ENCODE measurements at regions not wholly inside any gene's neighbourhood (a gene's known extent, or its start where the extent isn't known, plus 50 kb on each side); places are given as distances from the start of the nearest gene placed in this dataset.

DNA sequence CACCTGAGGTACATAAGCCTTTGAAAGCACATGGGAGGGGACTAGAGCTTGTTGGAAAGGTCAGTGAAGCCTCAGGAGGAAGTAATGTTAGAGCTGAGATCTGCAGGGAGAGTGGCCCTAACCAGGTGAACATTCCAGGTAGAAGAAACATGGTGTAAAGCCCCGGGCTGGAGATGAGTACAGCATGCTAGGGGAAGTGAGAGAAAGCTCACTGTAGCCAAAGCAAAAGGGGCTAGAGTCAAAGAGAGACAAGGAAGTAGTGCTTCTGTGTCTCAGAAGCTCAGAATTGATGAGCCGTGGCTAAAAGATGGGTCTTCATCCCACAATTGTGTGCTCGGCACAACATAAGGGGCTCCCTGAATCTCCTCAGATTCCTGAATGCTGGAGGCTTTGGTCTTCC, 481.8 kb downstream of the XYLT1 start:
- Histone ChIP-seq H3K36me3 (replicated peaks in 1 of 2; ENCODE audit: insufficient read depth in 1 of 2, low read depth in 2 of 2) (no peaks in the 10 kb centered on the region), H3K9me3 (no peaks in the 10 kb centered on the region), H3K4me3 (no peak overlapping the region), H3K4me1 (no peaks in the 10 kb centered on the region), H3K27ac (no peak overlapping the region), H3K27me3 (no peaks in the 10 kb centered on the region)
- ATAC-seq (no peak), DNase-seq (no peak)
- intact Hi-C loops (cut with DNase I): no loop called here
- no peak for TF ChIP-seq POLR2A (IDR thresholded peaks at IDR 0.05)
- TF ChIP-seq, protein P1, sequence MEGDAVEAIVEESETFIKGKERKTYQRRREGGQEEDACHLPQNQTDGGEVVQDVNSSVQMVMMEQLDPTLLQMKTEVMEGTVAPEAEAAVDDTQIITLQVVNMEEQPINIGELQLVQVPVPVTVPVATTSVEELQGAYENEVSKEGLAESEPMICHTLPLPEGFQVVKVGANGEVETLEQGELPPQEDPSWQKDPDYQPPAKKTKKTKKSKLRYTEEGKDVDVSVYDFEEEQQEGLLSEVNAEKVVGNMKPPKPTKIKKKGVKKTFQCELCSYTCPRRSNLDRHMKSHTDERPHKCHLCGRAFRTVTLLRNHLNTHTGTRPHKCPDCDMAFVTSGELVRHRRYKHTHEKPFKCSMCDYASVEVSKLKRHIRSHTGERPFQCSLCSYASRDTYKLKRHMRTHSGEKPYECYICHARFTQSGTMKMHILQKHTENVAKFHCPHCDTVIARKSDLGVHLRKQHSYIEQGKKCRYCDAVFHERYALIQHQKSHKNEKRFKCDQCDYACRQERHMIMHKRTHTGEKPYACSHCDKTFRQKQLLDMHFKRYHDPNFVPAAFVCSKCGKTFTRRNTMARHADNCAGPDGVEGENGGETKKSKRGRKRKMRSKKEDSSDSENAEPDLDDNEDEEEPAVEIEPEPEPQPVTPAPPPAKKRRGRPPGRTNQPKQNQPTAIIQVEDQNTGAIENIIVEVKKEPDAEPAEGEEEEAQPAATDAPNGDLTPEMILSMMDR (IDR thresholded peaks at IDR 0.05): no peak
- WGBS, 2 donors: 51 to 62% methylated on average over 3 of the region's 3 CpGs

DNA sequence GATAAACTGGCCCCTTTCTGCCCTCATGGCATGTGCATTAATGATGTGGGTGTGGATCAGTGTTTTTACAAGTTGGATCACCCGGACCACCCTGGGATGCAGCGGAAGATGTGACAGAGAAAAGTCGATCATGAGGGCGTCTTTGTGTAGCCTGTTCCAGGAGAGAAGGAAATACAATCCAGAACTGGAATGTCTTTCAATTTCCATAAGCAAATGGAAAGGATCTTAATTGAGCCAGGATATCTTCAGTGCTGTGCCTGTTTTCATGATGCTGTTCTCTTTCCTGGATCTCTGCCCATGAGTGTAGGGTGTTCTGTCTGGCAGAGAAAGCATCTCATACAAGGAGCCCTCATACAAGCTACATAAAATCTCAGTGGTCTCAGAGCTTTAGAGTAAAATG, 481.4 kb downstream of the XYLT1 start:
- DNase-seq: no peak
- 72 to 75% methylated on average over 4 of the region's 4 CpGs for WGBS, 2 donors

DNA sequence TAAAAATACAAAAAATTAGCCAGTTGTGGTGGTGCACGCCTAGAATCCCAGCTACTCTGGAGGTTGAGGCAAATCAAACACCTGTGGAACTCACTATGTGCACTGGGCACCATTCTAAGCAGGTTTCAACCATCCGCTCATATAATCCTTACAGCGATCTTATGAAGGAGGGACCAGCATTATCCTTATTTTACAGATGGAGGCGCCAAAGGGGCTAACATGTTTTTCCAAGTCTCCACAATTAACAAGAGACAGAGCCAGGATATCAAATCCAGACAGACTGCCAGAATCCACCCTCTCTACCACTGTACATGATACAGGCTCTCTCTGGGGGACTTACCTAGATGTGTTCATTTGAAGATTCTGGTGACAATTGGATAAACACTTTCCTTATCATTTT, 479.0 kb downstream of the XYLT1 start:
- intact Hi-C loops (cut with DNase I): no loop called here
- H3K4me3 ChIP-seq: no peak overlapping the region
- no peaks in the 10 kb centered on the region for H3K4me1 ChIP-seq
- H3K9me3 ChIP-seq: no peaks in the 10 kb centered on the region
- ATAC-seq: no peak
- no peak overlapping the region for H3K27ac ChIP-seq
- WGBS, 2 donors: 70 to 72% methylated on average over 4 of the region's 4 CpGs
- TF ChIP-seq, protein P1 (IDR thresholded peaks at IDR 0.05): no peak
- TF ChIP-seq POLR2A (IDR thresholded peaks at IDR 0.05): no peak
- H3K36me3 ChIP-seq (replicated peaks in 1 of 2; ENCODE audit: insufficient read depth in 1 of 2, low read depth in 2 of 2): no peaks in the 10 kb centered on the region
- DNase-seq: no peak
- no peaks in the 10 kb centered on the region for H3K27me3 ChIP-seq

More for the DNA sequence above, 481.4 kb downstream of the XYLT1 start:
- no peak for ATAC-seq
- Histone ChIP-seq H3K27me3 (no peaks in the 10 kb centered on the region), H3K4me3 (no peak overlapping the region), H3K27ac (no peak overlapping the region), H3K36me3 (replicated peaks in 1 of 2; ENCODE audit: insufficient read depth in 1 of 2, low read depth in 2 of 2) (no peaks in the 10 kb centered on the region), H3K4me1 (no peaks in the 10 kb centered on the region), H3K9me3 (no peaks in the 10 kb centered on the region)
- TF ChIP-seq POLR2A (IDR thresholded peaks at IDR 0.05): no peak
- TF ChIP-seq, protein P1 (IDR thresholded peaks at IDR 0.05): no peak
- intact Hi-C loops (cut with DNase I): no loop called here

DNA sequence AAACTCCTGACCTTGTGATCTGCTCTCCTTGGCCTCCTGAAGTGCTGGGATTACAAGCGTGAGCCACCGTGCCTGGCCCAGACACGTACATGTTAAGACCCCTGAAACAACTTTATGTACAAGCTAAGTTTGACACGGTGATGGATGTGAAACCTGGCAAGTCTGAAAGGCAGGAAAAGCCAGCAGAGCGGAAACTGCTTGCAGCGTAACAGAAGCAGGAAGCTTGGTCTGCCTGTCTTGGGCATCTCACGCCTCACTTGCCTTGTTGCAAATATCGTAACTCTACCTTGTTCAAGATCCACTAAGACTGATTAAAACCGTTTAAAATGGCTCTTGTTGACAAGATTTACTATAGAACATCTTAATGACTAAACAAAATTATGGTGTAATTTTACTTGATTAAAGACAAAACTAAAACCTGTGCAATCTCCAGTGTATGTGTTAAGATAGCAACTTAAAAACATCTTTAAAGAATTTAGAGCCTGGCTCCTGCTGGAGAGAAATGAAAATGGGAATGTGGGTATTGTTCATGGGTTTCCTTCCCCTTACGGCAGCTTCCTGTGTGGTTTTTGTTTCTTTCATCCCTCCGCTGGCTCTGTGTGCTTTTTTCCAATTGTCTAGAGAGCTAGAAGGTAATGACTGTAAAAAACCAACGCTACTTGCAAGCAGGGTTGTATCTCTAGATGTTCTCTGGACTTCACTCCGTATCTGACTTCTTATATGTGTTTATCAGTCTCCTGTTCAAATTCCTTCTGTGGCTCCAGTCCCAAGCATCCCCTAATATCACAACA, 477.6 kb downstream of the XYLT1 start:
- no peaks in the 10 kb centered on the region for H3K4me1 ChIP-seq
- WGBS, 2 donors: 36 to 50% methylated on average over 13 of the region's 13 CpGs
- intact Hi-C loops (cut with DNase I): no loop called here
- ATAC-seq (no peak), DNase-seq (no peak)
- H3K27me3 ChIP-seq: no peaks in the 10 kb centered on the region
- no peak overlapping the region for H3K27ac ChIP-seq
- H3K9me3 ChIP-seq: no peaks in the 10 kb centered on the region
- H3K4me3 ChIP-seq: no peak overlapping the region
- TF ChIP-seq POLR2A (IDR thresholded peaks at IDR 0.05): no peak
- TF ChIP-seq, protein P1 (IDR thresholded peaks at IDR 0.05): no peak
- no peaks in the 10 kb centered on the region for H3K36me3 ChIP-seq (replicated peaks in 1 of 2; ENCODE audit: insufficient read depth in 1 of 2, low read depth in 2 of 2)

DNA sequence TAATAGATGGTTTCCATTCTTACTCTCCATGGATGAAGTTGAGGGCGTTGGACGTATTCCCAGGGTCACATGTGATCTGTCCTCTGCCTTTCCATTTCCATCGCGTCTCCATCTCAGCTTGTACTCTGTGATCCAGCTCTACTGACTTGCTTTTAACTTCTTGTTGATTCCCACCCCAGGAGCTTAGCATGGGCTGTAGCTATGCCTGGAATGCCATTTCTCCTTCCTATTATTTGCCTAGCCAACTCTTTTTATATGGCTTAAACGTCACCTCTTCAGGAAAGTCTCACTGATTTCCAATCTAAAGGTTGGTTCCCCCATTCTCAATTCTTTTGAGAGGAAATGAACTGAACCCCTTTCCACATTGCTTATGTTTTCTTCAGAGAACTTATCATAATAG, 475.9 kb downstream of the XYLT1 start:
- no peak for DNase-seq
- no peaks in the 10 kb centered on the region for H3K27me3 ChIP-seq
- intact Hi-C loops (cut with DNase I): no loop called here
- no peak overlapping the region for H3K27ac ChIP-seq
- H3K4me1 ChIP-seq: no peaks in the 10 kb centered on the region
- WGBS, 2 donors: 39 to 77% methylated on average over 5 of the region's 5 CpGs
- ATAC-seq: no peak
- no peak for TF ChIP-seq POLR2A (IDR thresholded peaks at IDR 0.05)
- TF ChIP-seq, protein P1 (IDR thresholded peaks at IDR 0.05): no peak
- no peaks in the 10 kb centered on the region for H3K9me3 ChIP-seq
- no peak overlapping the region for H3K4me3 ChIP-seq
- no peaks in the 10 kb centered on the region for H3K36me3 ChIP-seq (replicated peaks in 1 of 2; ENCODE audit: insufficient read depth in 1 of 2, low read depth in 2 of 2)

Data from body of pancreas (tissue), 4 donors.